Natural killer cell (primary cell): ENCODE measurements at regions not wholly inside any gene's neighbourhood (a gene's known extent, or its start where the extent isn't known, plus 50 kb on each side); places are given as distances from the start of the nearest gene placed in this dataset.

Experiments
- ATAC-seq, 3 donors: fragments of 150-1000 bp in 2 of 3; fragments of 200-7000 bp in 1 of 3; cut with Tn5 transposase; 1 replicate in 1 of 3; 2 replicates in 2 of 3; pipeline ENCODE4 v1.10.0; 2021; ENCODE audit warnings: mild to moderate bottlenecking in 2 of 3, moderate library complexity in 2 of 3
- DNase-seq, 2 donors: peaks; one replicate each; pipeline versions ENCODE4 v3.0.0 to v3.0.0-alpha.2; 2013 to 2021; ENCODE audit warnings: mixed read lengths in 1 of 2
- H3K27ac ChIP-seq: one replicate; pipeline ENCODE4 v1.5.1; 2013; ENCODE audit warnings: mild to moderate bottlenecking, low read length
- H3K27me3 ChIP-seq: one replicate; pipeline ENCODE4 v1.6.1; 2013; ENCODE audit warnings: low read length; ENCODE audit not compliant: control insufficient read depth, insufficient read depth
- H3K36me3 ChIP-seq: one replicate; pipeline ENCODE4 v1.6.1; 2013; ENCODE audit warnings: low read length; ENCODE audit not compliant: control insufficient read depth, insufficient read depth
- H3K4me1 ChIP-seq: one replicate; pipeline ENCODE4 v1.6.1; 2013; ENCODE audit warnings: low read length; ENCODE audit not compliant: control insufficient read depth, insufficient read depth
- H3K4me3 ChIP-seq: one replicate; pipeline ENCODE4 v1.5.1; 2013; ENCODE audit warnings: low read length
- H3K9me3 ChIP-seq: one replicate; pipeline ENCODE4 v1.6.1; 2013; ENCODE audit warnings: low read length; ENCODE audit not compliant: control insufficient read depth, insufficient read depth
- H3K27ac Mint-ChIP-seq, 2 donors: one replicate each; pipeline ENCODE4 v1.8.0; 2022; ENCODE audit warnings: mild to moderate bottlenecking in 2 of 2, mixed read lengths in 2 of 2, moderate library complexity in 1 of 2
- H3K27me3 Mint-ChIP-seq, 2 donors: one replicate each; pipeline ENCODE4 v1.8.0; 2022; ENCODE audit warnings: low read depth in 2 of 2, mixed read lengths in 2 of 2
- H3K36me3 Mint-ChIP-seq: one replicate; pipeline ENCODE4 v1.8.0; 2022; ENCODE audit warnings: mixed read lengths
- H3K4me1 Mint-ChIP-seq, 2 donors: one replicate each; pipeline ENCODE4 v1.8.0; 2022; ENCODE audit warnings: mixed read lengths in 2 of 2
- H3K4me3 Mint-ChIP-seq: one replicate; pipeline ENCODE4 v1.8.0; 2022; ENCODE audit warnings: mild to moderate bottlenecking, moderate library complexity, mixed read lengths
- H3K9me3 Mint-ChIP-seq, 2 donors: one replicate each; pipeline ENCODE4 v1.8.0; 2022; ENCODE audit warnings: mixed read lengths in 2 of 2
- CTCF ChIP-seq: fragments of 200-600 bp; IDR thresholded peaks from one replicate; pipeline ENCODE4 v1.8.0; 2022; ENCODE audit warnings: antibody characterized with exemption
- WGBS: methylation state at CpG from one replicate; pipeline ENCODE4 v1.1.7; 2013; ENCODE audit warnings: missing lambda C conversion rate; ENCODE audit not compliant: insufficient coverage; 5-methylcytosine and 5-hydroxymethylcytosine counted together
- intact Hi-C: fragments of 100-400 bp; cut with micrococcal nuclease; formaldehyde crosslinking; loops from one replicate; pipeline ENCODE4 v1.14.2; 2022

GRCh38 chr1:188877668-188878067 lies 1600.0 kb downstream of the BRINP3 start:
- intact Hi-C loops: no loop called here
- no peak for TF ChIP-seq CTCF
- Histone ChIP-seq H3K27ac (no peak overlapping the region), H3K4me1 (no peaks in the 10 kb centered on the region), H3K36me3 (no peaks in the 10 kb centered on the region), H3K27me3 (no peaks in the 10 kb centered on the region), H3K4me3 (no peak overlapping the region), H3K9me3 (peaks cover 8% of the 10 kb centered on the region)
- DNase-seq (no peak), ATAC-seq (no peak)
- Mint-ChIP-seq H3K36me3 (peaks cover 12% of the 10 kb centered on the region), H3K9me3 (peaks cover 13 to 18% of the 10 kb centered on the region in 2 donors), H3K4me1 (no peaks in the 10 kb centered on the region), H3K27me3 (no peaks in the 10 kb centered on the region), H3K4me3 (no peak overlapping the region), H3K27ac (no peak overlapping the region)
- WGBS: 100% methylated on average over 1 of the region's 2 CpGs

GRCh38 chr1:188888386-188888785 lies 1589.3 kb downstream of the BRINP3 start:
- Mint-ChIP-seq H3K4me1 (no peaks in the 10 kb centered on the region), H3K27me3 (no peaks in the 10 kb centered on the region), H3K4me3 (no peak overlapping the region), H3K9me3 (peaks cover 20 to 40% of the 10 kb centered on the region in 2 donors), H3K27ac (no peak overlapping the region), H3K36me3 (peaks cover 1% of the 10 kb centered on the region)
- intact Hi-C loops: no loop called here
- H3K4me3 ChIP-seq: no peak overlapping the region
- WGBS: 67% methylated on average over 3 of the region's 3 CpGs
- ATAC-seq: no peak
- no peak for DNase-seq
- H3K4me1 ChIP-seq: no peaks in the 10 kb centered on the region
- no peaks in the 10 kb centered on the region for H3K36me3 ChIP-seq
- H3K9me3 ChIP-seq: peaks cover 9% of the 10 kb centered on the region
- no peaks in the 10 kb centered on the region for H3K27me3 ChIP-seq
- no peak for TF ChIP-seq CTCF
- H3K27ac ChIP-seq: no peak overlapping the region

- H3K9me3 ChIP-seq: peaks cover 8% of the 10 kb centered on the region
- H3K27me3 Mint-ChIP-seq: no peaks in the 10 kb centered on the region
- H3K27ac Mint-ChIP-seq: no peak overlapping the region
- no peaks in the 10 kb centered on the region for H3K4me1 ChIP-seq
- H3K36me3 ChIP-seq: no peaks in the 10 kb centered on the region
- H3K4me3 ChIP-seq: no peak overlapping the region
- H3K27me3 ChIP-seq: no peaks in the 10 kb centered on the region
- H3K9me3 Mint-ChIP-seq: peaks cover 21 to 41% of the 10 kb centered on the region in 2 donors
- no peaks in the 10 kb centered on the region for H3K4me1 Mint-ChIP-seq
- no peaks in the 10 kb centered on the region for H3K36me3 Mint-ChIP-seq
- TF ChIP-seq CTCF: no peak
- intact Hi-C loops: no loop called here
- H3K27ac ChIP-seq: no peak overlapping the region
- ATAC-seq: no peak
- DNase-seq: no peak
- no peak overlapping the region for H3K4me3 Mint-ChIP-seq
- WGBS: 93% methylated on average over 7 of the region's 7 CpGs
Measured at GRCh38 chr1:188889166-188889565, 1588.5 kb downstream of the BRINP3 start.

- DNase-seq: no peak
- TF ChIP-seq CTCF: no peak
- H3K4me3 Mint-ChIP-seq: no peak overlapping the region
- H3K27ac ChIP-seq: no peak overlapping the region
- WGBS: no CpG with 5 or more reads among the region's 4 CpGs
- no peak for ATAC-seq
- no peaks in the 10 kb centered on the region for H3K27me3 Mint-ChIP-seq
- intact Hi-C loops: no loop called here
- no peaks in the 10 kb centered on the region for H3K36me3 Mint-ChIP-seq
- peaks cover 11% of the 10 kb centered on the region for H3K9me3 ChIP-seq
- peaks cover 26 to 33% of the 10 kb centered on the region in 2 donors for H3K9me3 Mint-ChIP-seq
- H3K4me1 ChIP-seq: no peaks in the 10 kb centered on the region
- no peaks in the 10 kb centered on the region for H3K36me3 ChIP-seq
- H3K27me3 ChIP-seq: no peaks in the 10 kb centered on the region
- H3K27ac Mint-ChIP-seq: no peak overlapping the region
- no peak overlapping the region for H3K4me3 ChIP-seq
- no peaks in the 10 kb centered on the region for H3K4me1 Mint-ChIP-seq
Measured at GRCh38 chr1:188891958-188892357, 1585.7 kb downstream of the BRINP3 start.
